GM23338 (cell line): ENCODE measurements at regions not wholly inside any gene's neighbourhood (a gene's known extent, or its start where the extent isn't known, plus 50 kb on each side); places are given as distances from the start of the nearest gene placed in this dataset.

Experiments
- ATAC-seq: fragments of 200-7000 bp; cut with Tn5 transposase; 3 replicates; pipeline ENCODE4 v1.9.1; 2020
- DNase-seq: peaks from one replicate; pipeline ENCODE4 v3.0.0-alpha.2; 2015; ENCODE audit warnings: low spot score
- H2AFZ ChIP-seq: fragments of 200-600 bp; sonication (generic); 2 replicates; pipeline ENCODE4 v1.8.0; 2016; ENCODE audit warnings: antibody characterized with exemption, mild to moderate bottlenecking, moderate library complexity
- H3F3A ChIP-seq: fragments of 200-600 bp; sonication (generic); replicated peaks from 2 replicates; pipeline ENCODE4 v1.8.0; 2017; ENCODE audit warnings: antibody characterized with exemption, mixed run types, low read depth
- H3K27ac ChIP-seq: fragments of 200-600 bp; sonication (generic); 2 replicates; pipeline ENCODE4 v1.6.1; 2016; ENCODE audit warnings: low read depth
- H3K27me3 ChIP-seq: fragments of 200-600 bp; sonication (generic); 2 replicates; pipeline ENCODE4 v1.8.0; 2016; ENCODE audit warnings: mild to moderate bottlenecking, mixed run types, moderate library complexity; ENCODE audit not compliant: insufficient read depth
- H3K36me3 ChIP-seq: fragments of 200-600 bp; sonication (generic); 2 replicates; pipeline ENCODE4 v1.8.0; 2016; ENCODE audit warnings: mild to moderate bottlenecking; ENCODE audit not compliant: insufficient read depth
- H3K4me1 ChIP-seq: fragments of 200-600 bp; sonication (generic); 2 replicates; pipeline ENCODE4 v1.8.0; 2016; ENCODE audit warnings: mild to moderate bottlenecking, moderate library complexity; ENCODE audit not compliant: insufficient read depth
- H3K4me2 ChIP-seq: fragments of 200-600 bp; sonication (generic); 2 replicates; pipeline ENCODE4 v1.7.1; 2017; ENCODE audit warnings: mixed run types
- H3K4me3 ChIP-seq: fragments of 200-600 bp; sonication (generic); 2 replicates; pipeline ENCODE4 v1.6.1; 2016; ENCODE audit warnings: mixed run types
- H3K79me2 ChIP-seq: fragments of 200-600 bp; sonication (generic); replicated peaks from 2 replicates; pipeline ENCODE4 v1.8.0; 2017; ENCODE audit warnings: mild to moderate bottlenecking; ENCODE audit not compliant: insufficient read depth
- H3K9me2 ChIP-seq: fragments of 200-600 bp; sonication (generic); 2 replicates; pipeline ENCODE4 v1.8.0; 2017; ENCODE audit not compliant: insufficient read depth
- H4K20me1 ChIP-seq: fragments of 200-600 bp; sonication (generic); replicated peaks from 2 replicates; pipeline ENCODE4 v1.8.0; 2017; ENCODE audit warnings: mild to moderate bottlenecking; ENCODE audit not compliant: insufficient read depth
- H3K27ac Mint-ChIP-seq: 2 replicates; pipeline ENCODE4 v1.8.0; 2020; ENCODE audit warnings: inconsistent platforms, mild to moderate bottlenecking, moderate library complexity, mixed read lengths
- H3K27me3 Mint-ChIP-seq: 3 replicates; pipeline ENCODE4 v1.8.0; 2022; ENCODE audit warnings: low read depth, mild to moderate bottlenecking, moderate library complexity, mixed read lengths, inconsistent platforms; ENCODE audit not compliant: insufficient read depth, poor library complexity
- H3K36me3 Mint-ChIP-seq: 3 replicates; pipeline ENCODE4 v1.8.0; 2021; ENCODE audit warnings: low read depth, mild to moderate bottlenecking, inconsistent platforms, moderate library complexity, mixed read lengths
- H3K4me1 Mint-ChIP-seq: 3 replicates; pipeline ENCODE4 v1.8.0; 2020; ENCODE audit warnings: mild to moderate bottlenecking, inconsistent platforms, mixed read lengths
- H3K4me3 Mint-ChIP-seq: 3 replicates; pipeline ENCODE4 v1.8.0; 2021; ENCODE audit warnings: moderate library complexity, mild to moderate bottlenecking, inconsistent platforms, mixed read lengths
- H3K9me3 Mint-ChIP-seq: 3 replicates; pipeline ENCODE4 v1.8.0; 2020; ENCODE audit warnings: moderate library complexity, mild to moderate bottlenecking, inconsistent platforms, mixed read lengths
- JUNB ChIP-seq: IDR thresholded peaks from one replicate; pipeline ENCODE4 v1.6.1; 2016; ENCODE audit warnings: antibody characterized with exemption; ENCODE audit not compliant: unreplicated experiment
- NANOG ChIP-seq: IDR thresholded peaks from 2 replicates; pipeline ENCODE4 v1.6.1; 2016; ENCODE audit warnings: antibody characterized with exemption, borderline replicate concordance
- POLR2AphosphoS5 ChIP-seq: IDR thresholded peaks from 2 replicates; pipeline ENCODE4 v1.6.1; 2016; ENCODE audit warnings: antibody characterized with exemption, low read depth
- ZNF114 ChIP-seq: fragments of 250-450 bp; sonication (Bioruptor Pico); IDR thresholded peaks from 2 replicates; pipeline ENCODE4 v1.5.0; 2020; ENCODE audit warnings: mild to moderate bottlenecking, moderate library complexity
- TF ChIP-seq, protein P1 (sequence below): fragments of 250-450 bp; sonication (Bioruptor Pico); IDR thresholded peaks from 2 replicates; pipeline ENCODE4 v1.5.0; 2020; ENCODE audit warnings: mild to moderate bottlenecking, moderate library complexity

DNA sequence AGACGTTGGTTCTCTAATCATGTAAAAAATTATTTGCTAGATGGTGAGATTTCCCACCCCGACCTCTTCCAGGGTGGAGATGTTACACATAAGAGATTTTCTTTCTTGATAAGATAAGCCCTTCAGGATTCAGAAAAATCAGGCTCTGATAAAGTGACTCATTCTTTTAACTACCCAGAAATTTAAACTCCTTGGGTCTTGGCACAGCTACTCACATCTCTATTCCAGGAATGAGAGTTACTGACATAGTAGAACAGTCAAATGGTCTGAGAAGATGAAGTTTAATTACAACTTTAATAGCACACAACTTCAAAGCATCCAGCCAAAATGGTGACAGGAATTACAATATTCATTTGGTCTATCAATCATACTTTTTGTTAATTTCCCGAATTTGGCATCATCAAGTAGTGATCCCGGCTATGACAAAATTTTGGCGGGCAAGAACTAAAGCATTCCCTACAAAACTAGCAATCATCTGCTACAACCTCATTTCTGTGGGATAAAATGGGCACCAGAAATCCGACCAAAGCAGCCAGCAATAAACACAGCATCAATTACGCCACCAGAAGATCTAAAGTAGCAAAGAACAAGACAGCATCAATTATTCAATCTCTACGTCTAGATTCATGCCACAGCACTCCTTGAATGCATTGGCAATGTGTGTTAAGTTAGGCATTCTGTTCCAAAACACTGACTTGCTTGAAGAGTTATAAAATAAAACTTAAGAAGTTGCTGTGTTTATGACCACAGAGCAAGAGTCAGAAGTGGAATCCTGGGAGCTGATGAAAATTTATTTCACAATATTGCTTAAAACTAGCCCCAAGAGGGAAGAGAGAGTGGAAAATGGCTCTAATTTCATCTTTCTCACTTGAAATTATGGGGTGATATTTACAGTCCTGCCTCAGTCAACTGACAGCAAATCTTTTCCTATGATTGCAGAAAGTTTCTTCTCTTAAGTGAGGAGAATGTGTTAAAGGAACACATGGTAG is 565.7 kb upstream of the ANKRD30A start (continued):
- TF ChIP-seq, protein P1, sequence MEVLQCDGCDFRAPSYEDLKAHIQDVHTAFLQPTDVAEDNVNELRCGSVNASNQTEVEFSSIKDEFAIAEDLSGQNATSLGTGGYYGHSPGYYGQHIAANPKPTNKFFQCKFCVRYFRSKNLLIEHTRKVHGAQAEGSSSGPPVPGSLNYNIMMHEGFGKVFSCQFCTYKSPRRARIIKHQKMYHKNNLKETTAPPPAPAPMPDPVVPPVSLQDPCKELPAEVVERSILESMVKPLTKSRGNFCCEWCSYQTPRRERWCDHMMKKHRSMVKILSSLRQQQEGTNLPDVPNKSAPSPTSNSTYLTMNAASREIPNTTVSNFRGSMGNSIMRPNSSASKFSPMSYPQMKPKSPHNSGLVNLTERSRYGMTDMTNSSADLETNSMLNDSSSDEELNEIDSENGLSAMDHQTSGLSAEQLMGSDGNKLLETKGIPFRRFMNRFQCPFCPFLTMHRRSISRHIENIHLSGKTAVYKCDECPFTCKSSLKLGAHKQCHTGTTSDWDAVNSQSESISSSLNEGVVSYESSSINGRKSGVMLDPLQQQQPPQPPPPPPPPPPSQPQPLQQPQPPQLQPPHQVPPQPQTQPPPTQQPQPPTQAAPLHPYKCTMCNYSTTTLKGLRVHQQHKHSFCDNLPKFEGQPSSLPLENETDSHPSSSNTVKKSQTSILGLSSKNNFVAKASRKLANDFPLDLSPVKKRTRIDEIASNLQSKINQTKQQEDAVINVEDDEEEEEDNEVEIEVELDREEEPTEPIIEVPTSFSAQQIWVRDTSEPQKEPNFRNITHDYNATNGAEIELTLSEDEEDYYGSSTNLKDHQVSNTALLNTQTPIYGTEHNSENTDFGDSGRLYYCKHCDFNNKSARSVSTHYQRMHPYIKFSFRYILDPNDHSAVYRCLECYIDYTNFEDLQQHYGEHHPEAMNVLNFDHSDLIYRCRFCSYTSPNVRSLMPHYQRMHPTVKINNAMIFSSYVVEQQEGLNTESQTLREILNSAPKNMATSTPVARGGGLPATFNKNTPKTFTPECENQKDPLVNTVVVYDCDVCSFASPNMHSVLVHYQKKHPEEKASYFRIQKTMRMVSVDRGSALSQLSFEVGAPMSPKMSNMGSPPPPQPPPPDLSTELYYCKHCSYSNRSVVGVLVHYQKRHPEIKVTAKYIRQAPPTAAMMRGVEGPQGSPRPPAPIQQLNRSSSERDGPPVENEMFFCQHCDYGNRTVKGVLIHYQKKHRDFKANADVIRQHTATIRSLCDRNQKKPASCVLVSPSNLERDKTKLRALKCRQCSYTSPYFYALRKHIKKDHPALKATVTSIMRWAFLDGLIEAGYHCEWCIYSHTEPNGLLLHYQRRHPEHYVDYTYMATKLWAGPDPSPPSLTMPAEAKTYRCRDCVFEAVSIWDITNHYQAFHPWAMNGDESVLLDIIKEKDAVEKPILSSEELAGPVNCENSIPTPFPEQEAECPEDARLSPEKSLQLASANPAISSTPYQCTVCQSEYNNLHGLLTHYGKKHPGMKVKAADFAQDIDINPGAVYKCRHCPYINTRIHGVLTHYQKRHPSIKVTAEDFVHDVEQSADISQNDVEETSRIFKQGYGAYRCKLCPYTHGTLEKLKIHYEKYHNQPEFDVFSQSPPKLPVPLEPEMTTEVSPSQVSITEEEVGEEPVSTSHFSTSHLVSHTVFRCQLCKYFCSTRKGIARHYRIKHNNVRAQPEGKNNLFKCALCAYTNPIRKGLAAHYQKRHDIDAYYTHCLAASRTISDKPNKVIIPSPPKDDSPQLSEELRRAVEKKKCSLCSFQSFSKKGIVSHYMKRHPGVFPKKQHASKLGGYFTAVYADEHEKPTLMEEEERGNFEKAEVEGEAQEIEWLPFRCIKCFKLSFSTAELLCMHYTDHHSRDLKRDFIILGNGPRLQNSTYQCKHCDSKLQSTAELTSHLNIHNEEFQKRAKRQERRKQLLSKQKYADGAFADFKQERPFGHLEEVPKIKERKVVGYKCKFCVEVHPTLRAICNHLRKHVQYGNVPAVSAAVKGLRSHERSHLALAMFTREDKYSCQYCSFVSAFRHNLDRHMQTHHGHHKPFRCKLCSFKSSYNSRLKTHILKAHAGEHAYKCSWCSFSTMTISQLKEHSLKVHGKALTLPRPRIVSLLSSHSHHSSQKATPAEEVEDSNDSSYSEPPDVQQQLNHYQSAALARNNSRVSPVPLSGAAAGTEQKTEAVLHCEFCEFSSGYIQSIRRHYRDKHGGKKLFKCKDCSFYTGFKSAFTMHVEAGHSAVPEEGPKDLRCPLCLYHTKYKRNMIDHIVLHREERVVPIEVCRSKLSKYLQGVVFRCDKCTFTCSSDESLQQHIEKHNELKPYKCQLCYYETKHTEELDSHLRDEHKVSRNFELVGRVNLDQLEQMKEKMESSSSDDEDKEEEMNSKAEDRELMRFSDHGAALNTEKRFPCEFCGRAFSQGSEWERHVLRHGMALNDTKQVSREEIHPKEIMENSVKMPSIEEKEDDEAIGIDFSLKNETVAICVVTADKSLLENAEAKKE: no peak
- TF ChIP-seq JUNB (no peak), ZNF114 (no peak)

DNA sequence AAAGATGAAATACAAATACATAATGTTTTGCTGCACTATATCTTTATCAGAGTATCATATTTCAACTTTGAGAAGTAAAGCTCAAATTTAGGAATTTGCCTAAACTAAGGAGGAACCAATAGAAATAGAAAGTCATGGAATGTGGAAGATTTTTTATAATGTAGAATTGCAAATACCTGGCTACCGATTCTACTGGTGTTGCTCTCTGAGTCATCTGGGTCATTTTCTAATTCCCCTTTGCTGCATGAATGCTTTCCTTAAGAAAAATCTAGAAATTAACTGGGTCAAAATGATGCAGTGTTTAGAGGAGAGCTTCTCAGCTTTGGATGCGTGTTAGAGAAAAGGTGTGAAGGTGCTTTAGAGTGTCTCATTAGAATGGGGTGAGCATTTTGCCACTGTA is 568.9 kb upstream of the ANKRD30A start:
- no peak overlapping the region for H3K27ac Mint-ChIP-seq
- H3K36me3 Mint-ChIP-seq: no peaks in the 10 kb centered on the region
- H3K4me1 Mint-ChIP-seq: no peaks in the 10 kb centered on the region
- Histone ChIP-seq H3K4me1 (no peaks in the 10 kb centered on the region), H3K4me3 (no peak overlapping the region), H3K9me2 (no peaks in the 10 kb centered on the region; the same call in 1 of the 2 replicates), H3K36me3 (no peaks in the 10 kb centered on the region), H3K27me3 (no peaks in the 10 kb centered on the region), H4K20me1 (no peaks in the 10 kb centered on the region), H3K79me2 (no peaks in the 10 kb centered on the region), H2AFZ (no peak overlapping the region), H3F3A (no peaks in the 10 kb centered on the region), H3K4me2 (no peak overlapping the region), H3K27ac (no peak overlapping the region)
- TF ChIP-seq NANOG: no peak
- no peak for TF ChIP-seq POLR2AphosphoS5
- ATAC-seq (no peak), DNase-seq (no peak)
- H3K27me3 Mint-ChIP-seq: no peaks in the 10 kb centered on the region
- H3K9me3 Mint-ChIP-seq: no peaks in the 10 kb centered on the region
- H3K4me3 Mint-ChIP-seq: no peak overlapping the region
